ENCODE measurements at regions not wholly inside any gene's neighbourhood (a gene's known extent, or its start where the extent isn't known, plus 50 kb on each side); places are given as distances from the start of the nearest gene placed in this dataset.

- DNase-seq (ENCODE audit: low read depth, low spot score) (no peak), FAIRE-seq (no peak)
- no peaks in the 10 kb centered on the region for H3K27me3 ChIP-seq (ENCODE audit: control insufficient read depth in 2 of 2, insufficient read depth in 2 of 2, low read length in 2 of 2)
- no peaks in the 10 kb centered on the region for H3K4me1 ChIP-seq (ENCODE audit: control insufficient read depth, extremely low read depth, insufficient read depth, low read length)
- POLR2A ChIA-PET, result no interaction called here
- H3K9ac ChIP-seq (replicated peaks; ENCODE audit: extremely low read depth, insufficient read depth, low read length), result no peak overlapping the region
- no peaks in the 10 kb centered on the region for H3K9me1 ChIP-seq (replicated peaks; ENCODE audit: control insufficient read depth, extremely low read depth, insufficient read depth, low read length)
- no peak for TF ChIP-seq CTCF (IDR thresholded peaks at IDR 0.05; ENCODE audit: extremely low read depth in 1 of 2, insufficient read depth in 1 of 2, low read depth in 1 of 2, low read length in 2 of 2)
- TF ChIP-seq EZH2 (IDR thresholded peaks at IDR 0.05; ENCODE audit: borderline replicate concordance, low read depth, low read length, severe bottlenecking), result no peak
- no peak for TF ChIP-seq GATA2 (IDR thresholded peaks at IDR 0.05; ENCODE audit: insufficient read depth, insufficient read length, low read depth, low read length)
- TF ChIP-seq POLR2A (IDR thresholded peaks at IDR 0.05; ENCODE audit: low read depth, low read length), result no peak
- no peak for TF ChIP-seq JUN (IDR thresholded peaks at IDR 0.05; ENCODE audit: borderline replicate concordance, insufficient read depth, insufficient read length, low read depth)
- TF ChIP-seq MAX (IDR thresholded peaks at IDR 0.05; ENCODE audit: insufficient read depth, insufficient read length), result no peak
- TF ChIP-seq POLR2AphosphoS5 (IDR thresholded peaks at IDR 0.05; ENCODE audit: insufficient read depth, low read depth, low read length), result no peak
- no peak for TF ChIP-seq FOS (IDR thresholded peaks at IDR 0.05; ENCODE audit: borderline replicate concordance, insufficient read depth, low read length)
- no peak for TF ChIP-seq MYC (IDR thresholded peaks at IDR 0.05; ENCODE audit: low read depth, low read length)
- no peaks in the 10 kb centered on the region for H4K20me1 ChIP-seq (replicated peaks; ENCODE audit: control insufficient read depth, extremely low read depth, insufficient read depth, low read length)
- no peak overlapping the region for H3K4me2 ChIP-seq (ENCODE audit: insufficient read depth, low read length)
- no TSS peak for BruUV-seq (replicated peaks)
- no peak overlapping the region for H3K4me3 ChIP-seq (replicated peaks in 1 of 3; ENCODE audit: insufficient read depth in 1 of 3, low read depth in 1 of 3, low read length in 3 of 3)
- H3K79me2 ChIP-seq (ENCODE audit: control insufficient read depth, insufficient read depth, low read length), result no peaks in the 10 kb centered on the region
- no peak overlapping the region for H2AFZ ChIP-seq (ENCODE audit: low read depth, low read length)
- intact Hi-C loops (cut with micrococcal nuclease) (no loop called here), dilution Hi-C loops (cut with MboI; ENCODE audit: extremely low pct_ligation_motif_present, low sequenced_read_pairs) (no loop called here)
- CTCF ChIA-PET, result no interaction called here
- H3K36me3 ChIP-seq (ENCODE audit: control insufficient read depth in 2 of 2, extremely low read depth in 1 of 2, insufficient read depth in 2 of 2, low read length in 2 of 2), result no peaks in the 10 kb centered on the region
- no peaks in the 10 kb centered on the region for H3K9me3 ChIP-seq (replicated peaks; ENCODE audit: control insufficient read depth, insufficient read depth, low read length)
- H3K27ac ChIP-seq (ENCODE audit: insufficient read depth, low read depth, low read length), result no peak overlapping the region
Observed at GRCh38 chr14:105659935-105660527, 133.6 kb downstream of the TMEM121 start.

Data from endothelial cell of umbilical vein (primary cell).